NCI-H1436 (cell line): ENCODE measurements at regions not wholly inside any gene's neighbourhood (a gene's known extent, or its start where the extent isn't known, plus 50 kb on each side); places are given as distances from the start of the nearest gene placed in this dataset.

Experiments
- DNase-seq: peaks from one replicate; lab custom pipeline; 2025; lab: John Stamatoyannopoulos, UW

- DNase-seq, result no peak
These were observed 91.3 kb downstream of the BBS10 start for GRCh38 chr12:76256904-76257303.

- DNase-seq, result no peak
These were observed 91.9 kb downstream of the BBS10 start for GRCh38 chr12:76256321-76256720.

GRCh38 chr12:76255692-76256091 is 92.5 kb downstream of the BBS10 start:
- no peak for DNase-seq

GRCh38 chr12:76255281-76255680 is 92.9 kb downstream of the BBS10 start:
- no peak for DNase-seq

DNA sequence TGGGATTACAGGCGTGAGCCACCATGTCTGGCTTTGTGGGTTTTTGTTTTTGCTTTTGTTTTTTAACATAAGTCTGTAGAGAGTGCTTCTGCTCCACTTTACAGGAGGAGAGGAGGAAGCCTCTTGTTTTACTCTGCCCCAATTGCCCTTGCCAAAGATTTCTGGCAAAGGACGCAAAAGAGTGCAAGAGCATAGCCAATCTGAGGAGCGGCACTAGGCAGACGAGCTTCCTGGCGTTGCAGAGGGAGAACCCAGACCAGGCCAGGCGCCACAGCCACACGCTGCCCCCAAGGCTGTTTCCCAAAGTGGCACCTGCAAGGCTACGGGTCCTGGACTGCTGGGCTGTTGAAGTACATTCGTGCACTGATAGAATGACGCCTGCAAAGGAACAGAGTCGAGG is 96.2 kb downstream of the BBS10 start:
- DNase-seq, result no peak

DNA sequence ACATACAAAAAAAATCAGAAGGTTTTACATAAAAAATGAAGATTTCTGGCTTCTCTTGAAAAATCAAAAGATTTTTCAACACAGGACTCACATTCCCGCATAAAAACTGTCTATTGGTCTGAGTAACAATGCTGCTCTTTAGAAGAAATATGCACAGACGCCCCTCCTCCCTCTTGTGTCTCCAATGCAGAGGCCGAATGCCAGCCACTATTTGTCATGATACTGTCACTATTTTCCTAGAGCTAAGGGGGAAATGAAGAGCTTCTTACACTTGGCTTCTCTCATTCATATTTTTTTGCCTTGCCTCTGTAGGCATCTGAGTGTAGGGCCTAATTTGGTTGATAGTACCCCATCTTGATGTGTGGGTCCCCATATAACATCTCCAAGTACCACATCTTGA is 98.0 kb downstream of the BBS10 start:
- DNase-seq, result no peak

DNA sequence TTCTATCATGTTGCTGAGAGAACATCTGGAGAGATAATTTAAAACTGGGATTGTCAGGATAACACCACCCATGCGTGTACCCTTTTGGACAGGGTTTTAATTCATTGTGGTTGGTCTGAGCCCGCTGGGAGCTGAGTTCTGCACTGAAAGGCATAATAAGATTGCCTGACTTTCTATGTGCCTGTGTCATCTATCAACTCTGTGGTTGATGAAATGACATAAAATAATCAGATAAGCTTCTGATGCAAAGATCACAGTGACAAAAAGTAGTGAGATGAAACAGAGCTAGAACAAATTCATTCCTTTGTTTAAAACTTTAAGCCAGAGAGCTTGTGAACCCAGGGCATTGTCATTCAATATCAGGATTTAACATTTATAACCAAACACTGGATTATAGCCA is 98.7 kb downstream of the BBS10 start:
- no peak for DNase-seq

DNA sequence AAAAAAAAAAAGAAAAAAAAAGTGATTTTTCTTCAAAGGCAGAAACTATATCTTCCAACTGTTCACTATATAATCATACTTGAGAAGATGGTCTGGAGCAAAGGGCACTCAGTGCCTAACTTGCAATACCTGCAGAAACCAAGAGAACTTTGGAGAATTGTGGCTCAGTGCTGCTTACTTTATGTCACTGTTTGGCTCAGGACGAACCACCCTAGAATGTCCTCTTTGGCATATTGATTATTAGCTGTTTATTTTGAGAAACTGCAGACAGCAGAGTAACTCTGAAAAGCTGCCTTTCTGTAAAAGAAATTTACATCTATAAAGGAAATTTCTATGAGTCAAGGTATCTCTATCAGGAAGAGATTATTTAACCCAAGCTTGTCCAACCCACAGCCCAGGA is 100.2 kb downstream of the BBS10 start:
- DNase-seq, result no peak

DNA sequence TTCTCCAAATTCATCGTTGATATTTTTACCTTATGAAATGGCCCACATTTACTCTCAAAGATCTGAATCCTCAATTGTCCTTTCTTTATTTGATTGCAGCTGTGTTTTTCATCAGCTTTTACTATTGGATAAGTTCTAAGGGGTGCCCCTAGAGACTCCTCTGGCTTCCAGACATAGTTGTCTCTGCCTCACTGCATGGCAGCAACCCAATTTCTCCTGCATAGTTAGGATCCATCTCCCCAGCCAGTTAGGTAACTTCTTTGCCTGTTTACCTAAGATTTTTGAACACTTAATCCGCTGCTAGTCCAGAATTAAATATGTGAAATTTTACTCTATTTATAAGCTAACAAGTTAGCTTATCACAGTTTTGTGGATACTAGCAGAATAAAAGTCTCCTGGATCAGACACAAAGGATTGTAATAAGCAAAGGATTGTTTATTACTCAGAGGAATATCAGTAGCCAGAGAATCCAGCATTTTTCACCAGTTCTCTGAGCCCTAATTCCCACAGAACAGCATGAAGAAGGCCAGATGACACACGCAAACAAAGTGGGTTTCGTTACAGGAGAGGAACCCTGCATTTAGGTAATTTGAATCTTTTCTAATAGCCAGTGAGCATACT is 101.1 kb downstream of the BBS10 start:
- DNase-seq, result no peak

GRCh38 chr12:76246611-76247010 is 101.6 kb downstream of the BBS10 start:
- no peak for DNase-seq

DNA sequence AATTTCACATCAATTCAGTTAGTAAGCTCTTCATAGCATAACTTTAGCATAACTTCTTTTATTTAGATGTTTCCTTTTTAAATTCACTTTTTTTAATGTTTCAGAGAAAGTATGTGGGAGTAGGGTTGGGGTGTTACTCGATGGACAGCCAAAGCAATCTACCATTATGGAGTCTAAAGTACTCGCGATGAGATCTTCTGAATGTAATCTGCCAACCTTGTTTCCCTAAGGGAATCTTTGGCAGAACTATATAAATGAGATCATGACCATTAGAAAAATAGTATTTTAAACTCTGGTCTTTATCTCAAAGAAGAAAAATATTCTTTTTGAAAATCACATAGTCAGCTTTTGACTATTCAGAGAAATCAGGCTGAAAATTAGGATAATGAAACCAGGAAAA is 103.9 kb downstream of the BBS10 start:
- no peak for DNase-seq

- DNase-seq, result no peak
These were observed 105.2 kb downstream of the BBS10 start for GRCh38 chr12:76242813-76243550.

GRCh38 chr12:76241371-76241770 is 106.8 kb downstream of the BBS10 start:
- DNase-seq, result no peak

DNA sequence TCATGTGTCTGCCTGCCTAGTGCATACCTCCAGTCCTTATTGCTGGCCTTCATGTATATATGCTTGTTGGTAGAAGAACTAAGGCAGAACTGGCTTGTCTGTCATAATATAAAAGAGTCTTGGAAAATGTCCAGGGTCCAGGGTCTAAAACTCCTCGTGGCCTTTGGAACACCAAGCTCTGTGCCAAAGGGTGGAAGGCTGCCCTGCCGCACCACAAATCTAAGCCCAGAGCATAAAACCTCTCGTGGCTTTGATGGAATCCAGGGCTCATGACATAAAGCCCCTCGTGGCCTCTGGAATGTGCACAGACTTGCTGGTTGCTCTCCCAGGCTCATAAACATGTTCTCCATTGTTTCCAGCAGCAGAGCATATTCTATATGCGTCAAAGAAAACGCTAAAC is 107.9 kb downstream of the BBS10 start:
- DNase-seq, result no peak

- no peak for DNase-seq
These were observed 109.5 kb downstream of the BBS10 start for GRCh38 chr12:76238688-76239087.

- no peak for DNase-seq
These were observed 111.0 kb downstream of the BBS10 start for GRCh38 chr12:76237086-76237701.

- DNase-seq, result no peak
These were observed 111.6 kb downstream of the BBS10 start for GRCh38 chr12:76236640-76237039.

DNA sequence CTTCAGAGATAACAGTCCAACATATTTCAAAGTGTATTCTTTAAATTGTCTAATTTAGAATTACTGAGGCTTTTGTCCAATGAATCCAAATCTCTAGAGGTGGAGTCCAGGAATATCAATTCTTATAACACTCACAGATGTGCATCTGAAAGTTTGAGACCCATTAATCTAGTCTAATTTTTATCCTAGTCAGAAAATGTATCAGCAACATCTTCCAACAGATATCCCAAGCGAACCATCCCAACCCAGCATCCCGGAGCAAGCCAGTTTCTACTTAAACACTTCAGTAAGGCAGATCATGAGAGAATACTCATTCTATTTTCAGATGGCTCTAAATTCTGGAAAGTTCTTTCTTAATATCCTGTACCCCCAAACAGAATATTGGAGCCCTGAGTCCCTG is 113.5 kb downstream of the BBS10 start:
- no peak for DNase-seq

- no peak for DNase-seq
These were observed 116.2 kb downstream of the BBS10 start for GRCh38 chr12:76232013-76232412.

GRCh38 chr12:76226956-76227355 is 121.3 kb downstream of the BBS10 start:
- no peak for DNase-seq

DNA sequence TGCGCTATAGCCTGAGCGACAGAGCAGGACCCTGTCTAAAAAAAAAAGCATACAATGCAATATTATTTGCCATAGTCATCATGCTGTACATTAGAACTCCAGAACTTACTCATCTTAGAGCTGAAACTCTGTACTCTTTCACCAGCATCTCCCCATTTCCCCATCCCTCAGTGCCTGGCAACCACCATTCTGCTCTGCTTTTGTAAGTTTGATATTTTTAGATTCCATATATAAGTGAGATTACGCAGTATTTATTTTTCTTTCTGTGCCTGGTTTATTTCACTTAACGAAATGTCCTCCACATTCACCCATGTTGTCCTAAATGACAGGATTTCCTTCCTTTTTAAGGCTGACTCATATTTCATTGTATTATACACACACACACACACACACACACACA is 121.8 kb downstream of the BBS10 start:
- DNase-seq, result no peak

DNA sequence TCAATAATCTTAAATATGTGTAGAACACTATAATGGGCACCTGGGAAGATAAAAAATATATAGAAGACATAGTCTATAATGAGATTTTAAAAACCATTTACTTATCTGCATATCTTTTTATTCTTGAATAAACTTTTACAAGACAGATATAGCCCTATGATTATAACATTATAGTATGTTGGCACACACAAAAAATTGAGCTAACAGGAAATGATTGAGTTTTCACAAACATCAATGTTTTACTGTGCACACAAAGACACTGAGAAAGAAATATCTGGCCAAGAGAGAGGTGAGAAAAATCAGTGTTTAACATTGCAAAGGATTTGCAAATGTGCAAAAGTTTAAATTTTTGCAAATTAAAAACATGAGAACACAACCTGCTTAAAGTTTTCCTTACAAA is 124.3 kb downstream of the BBS10 start:
- DNase-seq, result no peak

DNA sequence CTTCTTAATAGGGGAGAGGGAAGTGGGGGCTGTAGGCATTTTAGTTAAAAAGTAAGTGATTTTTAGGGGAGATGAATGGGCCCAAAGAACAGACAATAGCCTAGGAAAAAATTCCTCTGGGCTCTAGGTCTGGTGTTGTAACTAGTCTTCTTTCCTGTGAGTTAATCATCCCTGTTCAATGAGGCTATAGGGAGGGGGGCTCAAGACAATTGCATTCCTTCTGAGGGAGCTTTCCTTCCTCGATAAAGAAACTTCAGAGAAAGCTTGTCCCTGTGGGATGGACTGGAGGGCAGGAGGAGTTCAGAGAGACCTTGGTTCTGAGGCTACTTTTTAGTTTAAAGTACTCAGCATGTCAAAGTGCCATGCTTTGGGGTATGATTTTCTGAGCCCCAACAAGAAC is 127.2 kb downstream of the BBS10 start:
- DNase-seq, result no peak

GRCh38 chr12:76219806-76220205 is 128.4 kb downstream of the BBS10 start:
- DNase-seq, result no peak
